WTC11 (cell line): ENCODE measurements at regions not wholly inside any gene's neighbourhood (a gene's known extent, or its start where the extent isn't known, plus 50 kb on each side); places are given as distances from the start of the nearest gene placed in this dataset.

Experiments used
- ATAC-seq: fragments of 200-7000 bp; cut with Tn5 transposase; 2 replicates; pipeline ENCODE4 v1.10.0; 2021; ENCODE audit warnings: mild to moderate bottlenecking, moderate library complexity
- CTCF ChIA-PET: fragments of 300-600 bp; sonication (Branson Sonifier 250); formaldehyde crosslinking; loops from one replicate; lab custom pipeline; 2021; ENCODE audit warnings: antibody characterized with exemption; lab: Charles Lee
- POLR2A ChIA-PET: fragments of 350-600 bp; sonication (Branson Sonifier 250); formaldehyde crosslinking; loops from one replicate; lab custom pipeline; 2021; ENCODE audit warnings: antibody characterized with exemption; lab: Charles Lee
- DNase-seq: peaks from one replicate; pipeline ENCODE4 v3.0.0; 2021; ENCODE audit warnings: low spot score
- H3K27ac Mint-ChIP-seq: 2 replicates; pipeline ENCODE4 v1.8.0; 2021; ENCODE audit warnings: mixed read lengths
- H3K27me3 Mint-ChIP-seq: 2 replicates; pipeline ENCODE4 v1.8.0; 2021; ENCODE audit warnings: low read depth, mild to moderate bottlenecking, moderate library complexity, mixed read lengths
- H3K36me3 Mint-ChIP-seq: 2 replicates; pipeline ENCODE4 v1.8.0; 2021; ENCODE audit warnings: mixed read lengths
- H3K4me1 Mint-ChIP-seq: 2 replicates; pipeline ENCODE4 v1.8.0; 2022; ENCODE audit warnings: mixed read lengths
- H3K4me3 Mint-ChIP-seq: 2 replicates; pipeline ENCODE4 v1.8.0; 2021; ENCODE audit warnings: mild to moderate bottlenecking, moderate library complexity, mixed read lengths
- H3K9me3 Mint-ChIP-seq: 2 replicates; pipeline ENCODE4 v1.8.0; 2021; ENCODE audit warnings: mixed read lengths
- AR ChIP-seq: fragments of 250-450 bp; sonication (Bioruptor Pico); IDR thresholded peaks from 2 replicates; pipeline ENCODE4 v1.9.0; 2021; ENCODE audit warnings: mild to moderate bottlenecking
- CDX4 ChIP-seq: fragments of 250-450 bp; sonication (Bioruptor Pico); IDR thresholded peaks from 2 replicates; pipeline ENCODE4 v1.9.0; 2021; ENCODE audit warnings: moderate library complexity, mild to moderate bottlenecking, inconsistent platforms, borderline replicate concordance
- ESRRA ChIP-seq: sonication (generic); formaldehyde crosslinking; IDR thresholded peaks from 2 replicates; pipeline ENCODE4 v1.8.1; 2022; ENCODE audit warnings: mild to moderate bottlenecking, missing genetic modification reagents, borderline replicate concordance
- GABPB1 ChIP-seq: sonication (generic); formaldehyde crosslinking; IDR thresholded peaks from 2 replicates; pipeline ENCODE4 v1.8.1; 2023; ENCODE audit warnings: mild to moderate bottlenecking, missing genetic modification reagents
- GTF2I ChIP-seq: fragments of 250-450 bp; sonication (Bioruptor Pico); conservative IDR thresholded peaks from 2 replicates; pipeline ENCODE4 v1.4.0; 2021; ENCODE audit warnings: mild to moderate bottlenecking
- HMGA2 ChIP-seq: fragments of 250-450 bp; sonication (Bioruptor Pico); IDR thresholded peaks from 2 replicates; pipeline ENCODE4 v1.4.0; 2021; ENCODE audit warnings: mild to moderate bottlenecking, moderate library complexity
- IRF2 ChIP-seq: sonication (generic); formaldehyde crosslinking; IDR thresholded peaks from 2 replicates; pipeline ENCODE4 v1.8.0; 2022; ENCODE audit warnings: low read depth, missing genetic modification reagents, borderline replicate concordance
- JAZF1 ChIP-seq: fragments of 250-450 bp; sonication (Bioruptor Pico); IDR thresholded peaks from 2 replicates; pipeline ENCODE4 v1.9.0; 2021; ENCODE audit warnings: moderate library complexity, mild to moderate bottlenecking, inconsistent platforms
- KAT7 ChIP-seq: sonication (generic); formaldehyde crosslinking; IDR thresholded peaks from 2 replicates; pipeline ENCODE4 v1.8.1; 2023; ENCODE audit warnings: missing genetic modification reagents, mild to moderate bottlenecking, borderline replicate concordance
- PREB ChIP-seq: sonication (generic); formaldehyde crosslinking; IDR thresholded peaks from 2 replicates; pipeline ENCODE4 v1.8.1; 2022; ENCODE audit warnings: mild to moderate bottlenecking, missing genetic modification reagents, moderate library complexity, borderline replicate concordance
- RORB ChIP-seq: fragments of 250-450 bp; sonication (Bioruptor Pico); IDR thresholded peaks from 2 replicates; pipeline ENCODE4 v1.9.0; 2021; ENCODE audit warnings: mild to moderate bottlenecking
- SMAD4 ChIP-seq: sonication (generic); formaldehyde crosslinking; IDR thresholded peaks from 2 replicates; pipeline ENCODE4 v1.8.0; 2022; ENCODE audit warnings: mild to moderate bottlenecking, missing genetic modification reagents
- SOX15 ChIP-seq: fragments of 250-450 bp; sonication (Bioruptor Pico); IDR thresholded peaks from 2 replicates; pipeline ENCODE4 v1.9.0; 2021; ENCODE audit warnings: mild to moderate bottlenecking
- TCF7 ChIP-seq: sonication (generic); formaldehyde crosslinking; IDR thresholded peaks from 2 replicates; pipeline ENCODE4 v1.8.0; 2022; ENCODE audit warnings: mild to moderate bottlenecking, low read depth, missing genetic modification reagents, moderate library complexity
- TEAD1 ChIP-seq: sonication (generic); formaldehyde crosslinking; IDR thresholded peaks from 2 replicates; pipeline ENCODE4 v1.8.0; 2022; ENCODE audit warnings: mild to moderate bottlenecking, missing genetic modification reagents
- ZNF423 ChIP-seq: fragments of 250-450 bp; sonication (Bioruptor Pico); IDR thresholded peaks from 2 replicates; pipeline ENCODE4 v2.1.2; 2022; ENCODE audit warnings: mild to moderate bottlenecking, moderate library complexity
- TF ChIP-seq, protein P1 (sequence below): fragments of 250-450 bp; sonication (Bioruptor Pico); conservative IDR thresholded peaks from 2 replicates; pipeline ENCODE4 v1.9.0; 2021; ENCODE audit warnings: mild to moderate bottlenecking
- TF ChIP-seq, protein P2 (sequence below): sonication (generic); formaldehyde crosslinking; IDR thresholded peaks from 2 replicates; pipeline ENCODE4 v1.8.0; 2022; ENCODE audit warnings: missing genetic modification reagents
- TF ChIP-seq, protein P3 (sequence below): sonication (generic); formaldehyde crosslinking; IDR thresholded peaks from 2 replicates; pipeline ENCODE4 v1.8.1; 2022; ENCODE audit warnings: missing genetic modification reagents, borderline replicate concordance

DNA sequence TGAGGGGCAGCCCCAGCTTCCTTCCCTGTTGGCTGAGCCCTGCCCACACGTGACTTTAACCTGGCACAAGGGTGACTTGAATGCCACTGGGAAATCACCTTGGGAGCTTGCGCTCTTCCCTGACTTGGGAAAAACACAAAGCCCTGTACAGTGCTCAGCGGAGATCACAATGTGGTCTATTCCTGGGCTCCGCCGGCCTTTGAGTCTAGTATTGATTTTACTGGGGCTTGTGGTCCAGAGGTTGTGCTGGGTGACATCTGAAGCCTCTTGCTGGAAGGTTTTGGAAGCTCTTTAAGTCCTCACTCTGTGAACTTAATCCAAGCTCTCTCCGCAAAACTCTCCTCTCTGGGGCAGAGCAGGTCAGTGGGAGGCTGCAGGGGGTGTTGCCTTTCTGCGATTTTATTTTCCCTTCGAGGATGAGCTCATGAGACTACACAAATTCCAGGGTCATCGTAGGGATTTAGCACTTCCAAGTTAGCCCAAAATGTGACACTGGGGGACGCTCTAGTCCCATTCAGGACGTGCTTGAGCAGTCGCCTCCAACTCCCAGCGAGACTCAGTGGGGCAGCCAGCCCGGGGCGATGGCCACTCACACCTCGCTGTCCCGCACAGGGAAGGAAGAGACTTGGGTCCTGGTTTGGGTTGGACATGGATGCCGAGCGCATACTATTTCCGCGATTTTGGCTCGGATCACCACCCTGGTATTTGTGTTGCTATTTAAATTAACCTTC is 291.9 kb upstream of the AJAP1 start (continued):
- no peak for TF ChIP-seq CDX4
- no peak for TF ChIP-seq AR (CRISPR knock-in tag)
- TF ChIP-seq SMAD4 (CRISPR knock-in tag) = no peak
- TF ChIP-seq ZNF423 = no peak
- no peak for TF ChIP-seq ESRRA (CRISPR knock-in tag)
- TF ChIP-seq, protein P1, sequence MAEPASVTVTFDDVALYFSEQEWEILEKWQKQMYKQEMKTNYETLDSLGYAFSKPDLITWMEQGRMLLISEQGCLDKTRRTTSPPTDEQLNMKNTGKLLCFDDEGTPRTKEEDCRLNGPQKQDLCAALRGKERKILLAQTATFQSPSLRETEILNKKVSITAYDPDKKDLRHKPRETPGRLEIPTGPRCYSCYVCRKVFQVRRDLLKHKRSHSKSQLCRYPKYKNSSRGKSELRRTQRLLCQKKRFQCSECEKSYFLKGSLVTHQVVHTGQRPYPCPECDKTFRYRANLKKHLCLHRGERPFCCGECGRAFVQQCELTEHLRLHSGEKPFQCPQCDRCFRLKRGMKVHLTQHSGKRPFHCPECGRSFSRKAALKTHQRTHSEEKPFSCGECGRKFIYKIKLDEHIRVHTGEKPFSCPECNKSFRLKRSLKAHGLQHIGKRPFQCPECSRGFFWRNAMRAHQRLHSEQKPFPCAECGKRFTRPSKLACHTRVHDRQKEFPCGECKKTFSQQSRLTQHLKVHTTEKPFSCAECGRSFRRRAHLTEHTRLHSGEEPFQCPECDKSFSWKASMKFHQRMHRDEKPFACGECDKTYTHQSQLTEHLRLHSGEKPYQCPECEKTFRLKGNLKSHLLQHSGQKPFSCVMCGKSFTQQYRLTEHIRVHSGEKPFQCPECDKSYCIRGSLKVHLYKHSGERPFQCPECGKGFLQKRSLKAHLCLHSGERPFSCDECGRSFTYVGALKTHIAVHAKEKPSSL (CRISPR knock-in tag) = no peak
- TF ChIP-seq PREB (CRISPR knock-in tag) = no peak
- no peak for TF ChIP-seq TCF7 (CRISPR knock-in tag)

DNA sequence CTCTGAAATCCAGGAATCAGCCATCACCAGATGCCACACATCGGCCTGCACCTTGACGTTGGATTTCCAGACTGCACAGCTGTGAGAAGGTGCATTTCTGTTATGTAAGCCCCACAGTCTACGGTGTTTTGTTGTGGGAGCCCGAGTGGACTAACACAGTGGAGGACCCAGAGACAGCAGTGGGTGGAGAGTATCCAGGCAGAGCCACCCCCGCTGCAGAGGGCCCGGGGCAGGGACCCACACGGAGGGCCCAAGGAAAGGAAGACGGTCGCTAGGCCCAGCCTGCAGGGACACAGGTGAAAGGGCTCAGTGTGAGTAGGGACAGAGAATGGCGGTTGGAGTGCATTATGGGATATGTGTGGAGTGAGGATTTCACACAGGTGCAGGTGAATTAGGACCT is 288.3 kb upstream of the AJAP1 start:
- Mint-ChIP-seq H3K27ac (no peak overlapping the region), H3K27me3 (peaks cover 5% of the 10 kb centered on the region), H3K4me1 (no peaks in the 10 kb centered on the region), H3K9me3 (peaks cover 47% of the 10 kb centered on the region), H3K4me3 (no peak overlapping the region), H3K36me3 (peaks cover 49% of the 10 kb centered on the region)
- ChIA-PET CTCF (no interaction called here), POLR2A (no interaction called here)
- TF ChIP-seq KAT7 (CRISPR knock-in tag) = no peak
- TF ChIP-seq TCF7 (CRISPR knock-in tag) = no peak
- TF ChIP-seq GABPB1 (CRISPR knock-in tag) = no peak
- no peak for TF ChIP-seq TEAD1 (CRISPR knock-in tag)
- no peak for TF ChIP-seq RORB (CRISPR knock-in tag)
- TF ChIP-seq SOX15 (CRISPR knock-in tag) = no peak
- no peak for TF ChIP-seq IRF2 (CRISPR knock-in tag)
- no peak for TF ChIP-seq HMGA2 (CRISPR knock-in tag)
- TF ChIP-seq, protein P2, sequence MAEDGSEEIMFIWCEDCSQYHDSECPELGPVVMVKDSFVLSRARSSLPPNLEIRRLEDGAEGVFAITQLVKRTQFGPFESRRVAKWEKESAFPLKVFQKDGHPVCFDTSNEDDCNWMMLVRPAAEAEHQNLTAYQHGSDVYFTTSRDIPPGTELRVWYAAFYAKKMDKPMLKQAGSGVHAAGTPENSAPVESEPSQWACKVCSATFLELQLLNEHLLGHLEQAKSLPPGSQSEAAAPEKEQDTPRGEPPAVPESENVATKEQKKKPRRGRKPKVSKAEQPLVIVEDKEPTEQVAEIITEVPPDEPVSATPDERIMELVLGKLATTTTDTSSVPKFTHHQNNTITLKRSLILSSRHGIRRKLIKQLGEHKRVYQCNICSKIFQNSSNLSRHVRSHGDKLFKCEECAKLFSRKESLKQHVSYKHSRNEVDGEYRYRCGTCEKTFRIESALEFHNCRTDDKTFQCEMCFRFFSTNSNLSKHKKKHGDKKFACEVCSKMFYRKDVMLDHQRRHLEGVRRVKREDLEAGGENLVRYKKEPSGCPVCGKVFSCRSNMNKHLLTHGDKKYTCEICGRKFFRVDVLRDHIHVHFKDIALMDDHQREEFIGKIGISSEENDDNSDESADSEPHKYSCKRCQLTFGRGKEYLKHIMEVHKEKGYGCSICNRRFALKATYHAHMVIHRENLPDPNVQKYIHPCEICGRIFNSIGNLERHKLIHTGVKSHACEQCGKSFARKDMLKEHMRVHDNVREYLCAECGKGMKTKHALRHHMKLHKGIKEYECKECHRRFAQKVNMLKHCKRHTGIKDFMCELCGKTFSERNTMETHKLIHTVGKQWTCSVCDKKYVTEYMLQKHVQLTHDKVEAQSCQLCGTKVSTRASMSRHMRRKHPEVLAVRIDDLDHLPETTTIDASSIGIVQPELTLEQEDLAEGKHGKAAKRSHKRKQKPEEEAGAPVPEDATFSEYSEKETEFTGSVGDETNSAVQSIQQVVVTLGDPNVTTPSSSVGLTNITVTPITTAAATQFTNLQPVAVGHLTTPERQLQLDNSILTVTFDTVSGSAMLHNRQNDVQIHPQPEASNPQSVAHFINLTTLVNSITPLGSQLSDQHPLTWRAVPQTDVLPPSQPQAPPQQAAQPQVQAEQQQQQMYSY (CRISPR knock-in tag) = no peak
- TF ChIP-seq JAZF1 (CRISPR knock-in tag) = no peak
- TF ChIP-seq GTF2I = no peak
- TF ChIP-seq, protein P3, sequence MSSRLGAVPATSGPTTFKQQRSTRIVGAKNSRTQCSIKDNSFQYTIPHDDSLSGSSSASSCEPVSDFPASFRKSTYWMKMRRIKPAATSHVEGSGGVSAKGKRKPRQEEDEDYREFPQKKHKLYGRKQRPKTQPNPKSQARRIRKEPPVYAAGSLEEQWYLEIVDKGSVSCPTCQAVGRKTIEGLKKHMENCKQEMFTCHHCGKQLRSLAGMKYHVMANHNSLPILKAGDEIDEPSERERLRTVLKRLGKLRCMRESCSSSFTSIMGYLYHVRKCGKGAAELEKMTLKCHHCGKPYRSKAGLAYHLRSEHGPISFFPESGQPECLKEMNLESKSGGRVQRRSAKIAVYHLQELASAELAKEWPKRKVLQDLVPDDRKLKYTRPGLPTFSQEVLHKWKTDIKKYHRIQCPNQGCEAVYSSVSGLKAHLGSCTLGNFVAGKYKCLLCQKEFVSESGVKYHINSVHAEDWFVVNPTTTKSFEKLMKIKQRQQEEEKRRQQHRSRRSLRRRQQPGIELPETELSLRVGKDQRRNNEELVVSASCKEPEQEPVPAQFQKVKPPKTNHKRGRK (CRISPR knock-in tag) = no peak
- DNase-seq (no peak), ATAC-seq (no peak)
